SH-SY5Y (cell line): ENCODE measurements at regions not wholly inside any gene's neighbourhood (a gene's known extent, or its start where the extent isn't known, plus 50 kb on each side); places are given as distances from the start of the nearest gene placed in this dataset.

ENCODE experiments used
- GATA2 ChIP-seq: IDR thresholded peaks from 2 replicates; pipeline ENCODE4 v1.6.1; 2011; ENCODE audit warnings: mild to moderate bottlenecking, low read depth, low read length
- GATA3 ChIP-seq: IDR thresholded peaks from 2 replicates; pipeline ENCODE4 v1.6.1; 2011; ENCODE audit warnings: low read depth, mild to moderate bottlenecking, low read length, moderate library complexity

DNA sequence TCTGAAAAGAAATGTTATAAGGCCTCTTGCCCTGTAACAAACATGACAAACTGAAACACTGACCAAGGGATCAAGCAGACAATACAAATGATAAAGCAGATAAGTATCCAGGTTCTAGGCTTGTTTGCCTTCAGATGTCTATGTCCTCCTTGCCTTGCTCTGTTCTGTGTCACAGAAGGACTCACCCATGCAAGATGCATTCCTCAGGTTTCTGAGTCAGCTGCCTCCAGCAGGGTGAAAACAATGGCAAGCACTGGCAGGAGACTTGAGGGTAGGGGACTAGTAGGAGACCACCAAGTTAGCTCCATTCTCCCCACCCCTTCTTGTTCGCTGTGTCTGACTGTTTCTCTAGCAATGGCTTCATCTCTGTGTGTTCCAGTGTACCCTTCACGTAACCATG lies 76.6 kb upstream of the CXXC4 start:
- TF ChIP-seq GATA2 (no peak), GATA3 (no peak)
